CD8-positive, alpha-beta memory T cell (primary cell): ENCODE measurements at regions not wholly inside any gene's neighbourhood (a gene's known extent, or its start where the extent isn't known, plus 50 kb on each side); places are given as distances from the start of the nearest gene placed in this dataset.
"Not testable (repeated sequence)": the region's sequence is repeated elsewhere in the genome, so short reads cannot be mapped to it uniquely, and the experiment has no call there.

Experiments used
- CTCF ChIA-PET: fragments of 350-600 bp; sonication (Branson Sonifier 250); formaldehyde crosslinking; loops from one replicate; lab custom pipeline; 2021; ENCODE audit warnings: antibody characterized with exemption; lab: Charles Lee
- POLR2A ChIA-PET: fragments of 350-600 bp; sonication (Branson Sonifier 250); formaldehyde crosslinking; loops from one replicate; lab custom pipeline; 2021; ENCODE audit warnings: antibody characterized with exemption; lab: Charles Lee
- DNase-seq, 5 donors: peaks; one replicate each; pipeline versions ENCODE4 v3.0.0 to v3.0.0-alpha.2; 2020 to 2022; ENCODE audit warnings: mixed read lengths in 1 of 5
- H3K27ac ChIP-seq: one replicate; pipeline ENCODE4 v1.7.0; 2013; ENCODE audit warnings: low read depth, mild to moderate bottlenecking, low read length, moderate library complexity
- H3K27me3 ChIP-seq: 2 replicates; pipeline ENCODE4 v1.7.0; 2013; ENCODE audit warnings: low read length, mild to moderate bottlenecking; ENCODE audit not compliant: insufficient read depth, poor library complexity, severe bottlenecking
- H3K36me3 ChIP-seq: 2 replicates; pipeline ENCODE4 v1.7.0; 2013; ENCODE audit warnings: mild to moderate bottlenecking, low read length, moderate library complexity; ENCODE audit not compliant: insufficient read depth
- H3K4me1 ChIP-seq: 2 replicates; pipeline ENCODE4 v1.7.0; 2013; ENCODE audit warnings: mild to moderate bottlenecking, low read length, moderate library complexity; ENCODE audit not compliant: insufficient read depth
- H3K4me3 ChIP-seq: 2 replicates; pipeline ENCODE4 v1.7.0; 2013; ENCODE audit warnings: mild to moderate bottlenecking, low read length
- H3K9me3 ChIP-seq: 2 replicates; pipeline ENCODE4 v1.7.0; 2013; ENCODE audit warnings: mild to moderate bottlenecking, low read length
- H3K27ac Mint-ChIP-seq, 8 donors: one replicate each; pipeline ENCODE4 v1.8.0; 2020 to 2021; ENCODE audit warnings: mixed read lengths in 8 of 8, mild to moderate bottlenecking in 6 of 8, inconsistent platforms in 3 of 8, moderate library complexity in 3 of 8
- H3K27me3 Mint-ChIP-seq, 2 donors: one replicate each; pipeline ENCODE4 v1.8.0; 2020 to 2021; ENCODE audit warnings: mixed read lengths in 2 of 2, mild to moderate bottlenecking in 1 of 2, moderate library complexity in 1 of 2
- H3K36me3 Mint-ChIP-seq, 3 donors: one replicate each; pipeline ENCODE4 v1.8.0; 2020 to 2021; ENCODE audit warnings: mixed read lengths in 3 of 3, inconsistent platforms in 1 of 3, mild to moderate bottlenecking in 1 of 3
- H3K4me1 Mint-ChIP-seq, 3 donors: one replicate each; pipeline ENCODE4 v1.8.0; 2020 to 2021; ENCODE audit warnings: mixed read lengths in 3 of 3, inconsistent platforms in 1 of 3, mild to moderate bottlenecking in 1 of 3
- H3K4me3 Mint-ChIP-seq, 7 donors: one replicate each; pipeline ENCODE4 v1.8.0; 2020 to 2021; ENCODE audit warnings: mixed read lengths in 7 of 7, mild to moderate bottlenecking in 6 of 7, moderate library complexity in 4 of 7, inconsistent platforms in 2 of 7
- H3K9me3 Mint-ChIP-seq, 5 donors: one replicate each; pipeline ENCODE4 v1.8.0; 2020 to 2022; ENCODE audit warnings: mixed read lengths in 5 of 5, mild to moderate bottlenecking in 3 of 5, moderate library complexity in 2 of 5, inconsistent platforms in 1 of 5

- H3K4me1 ChIP-seq, CTCF ChIA-PET, H3K9me3 Mint-ChIP-seq, H3K27me3 ChIP-seq, H3K9me3 ChIP-seq, H3K27ac ChIP-seq, H3K36me3 ChIP-seq, H3K4me3 ChIP-seq, H3K27me3 Mint-ChIP-seq, POLR2A ChIA-PET, DNase-seq: not testable (repeated sequence)
- Mint-ChIP-seq H3K4me3 (peak overlapping the region in 1 of 7 donors; percentile 1), H3K36me3 (peaks cover 0 to 37% (median 6%) of the 10 kb centered on the region in 3 donors), H3K27ac (peak overlapping the region in 3 of 8 donors; percentile 33 to 64 (median 58)), H3K4me1 (peaks cover 4 to 13% (median 8%) of the 10 kb centered on the region in 3 donors)
Measured at GRCh38 chr17:64800987-64801386, 118.3 kb downstream of the LRRC37A3 start.

- CTCF ChIA-PET, H3K27me3 ChIP-seq, H3K27ac Mint-ChIP-seq, H3K4me3 ChIP-seq, H3K4me3 Mint-ChIP-seq, H3K4me1 ChIP-seq, DNase-seq, H3K27ac ChIP-seq, H3K36me3 ChIP-seq, H3K9me3 Mint-ChIP-seq, H3K27me3 Mint-ChIP-seq, H3K9me3 ChIP-seq, POLR2A ChIA-PET: not testable (repeated sequence)
- peaks cover 4 to 13% (median 8%) of the 10 kb centered on the region in 3 donors for H3K4me1 Mint-ChIP-seq
- H3K36me3 Mint-ChIP-seq, result peaks cover 0 to 35% (median 4%) of the 10 kb centered on the region in 3 donors
Measured at GRCh38 chr17:64800361-64800895, 118.8 kb downstream of the LRRC37A3 start.

GRCh38 chr17:64799543-64800188 is 119.6 kb downstream of the LRRC37A3 start:
- CTCF ChIA-PET, POLR2A ChIA-PET: not testable (repeated sequence)

GRCh38 chr17:64798961-64799360 is 120.3 kb downstream of the LRRC37A3 start:
- CTCF ChIA-PET, POLR2A ChIA-PET, H3K9me3 ChIP-seq, DNase-seq, H3K4me3 ChIP-seq, H3K4me1 ChIP-seq, H3K9me3 Mint-ChIP-seq, H3K27ac Mint-ChIP-seq, H3K27me3 ChIP-seq, H3K27ac ChIP-seq, H3K36me3 ChIP-seq, H3K27me3 Mint-ChIP-seq: not testable (repeated sequence)
- peaks cover 0 to 40% (median 4%) of the 10 kb centered on the region in 3 donors for H3K36me3 Mint-ChIP-seq
- H3K4me1 Mint-ChIP-seq, result peaks cover 4 to 15% (median 8%) of the 10 kb centered on the region in 3 donors
- peak overlapping the region in 1 of 7 donors; percentile 3 for H3K4me3 Mint-ChIP-seq

More at GRCh38 chr17:64799543-64800188, 119.6 kb downstream of the LRRC37A3 start:
- not testable (repeated sequence) for H3K27me3 ChIP-seq, H3K27ac ChIP-seq, H3K4me3 ChIP-seq, DNase-seq, H3K27ac Mint-ChIP-seq, H3K9me3 Mint-ChIP-seq, H3K4me3 Mint-ChIP-seq, H3K27me3 Mint-ChIP-seq, H3K9me3 ChIP-seq, H3K36me3 ChIP-seq, H3K4me1 ChIP-seq
- peaks cover 0 to 41% (median 4%) of the 10 kb centered on the region in 3 donors for H3K36me3 Mint-ChIP-seq
- peaks cover 4 to 13% (median 8%) of the 10 kb centered on the region in 3 donors for H3K4me1 Mint-ChIP-seq

GRCh38 chr17:64798489-64798790 is 120.8 kb downstream of the LRRC37A3 start:
- POLR2A ChIA-PET, DNase-seq, H3K4me3 ChIP-seq, CTCF ChIA-PET, H3K27me3 ChIP-seq, H3K36me3 ChIP-seq, H3K9me3 ChIP-seq, H3K4me1 ChIP-seq, H3K9me3 Mint-ChIP-seq, H3K27ac ChIP-seq, H3K27me3 Mint-ChIP-seq: not testable (repeated sequence)
- Mint-ChIP-seq H3K4me1 (peaks cover 4 to 15% (median 11%) of the 10 kb centered on the region in 3 donors), H3K36me3 (peaks cover 0 to 40% (median 4%) of the 10 kb centered on the region in 3 donors), H3K27ac (peak overlapping the region in 5 of 8 donors; percentile 9 to 70 (median 44)), H3K4me3 (peak overlapping the region in 3 of 7 donors; percentile 3 to 25 (median 12))

GRCh38 chr17:64797746-64798488 is 121.4 kb downstream of the LRRC37A3 start:
- H3K4me3 ChIP-seq, H3K9me3 ChIP-seq, POLR2A ChIA-PET, H3K27me3 Mint-ChIP-seq, H3K27ac ChIP-seq, H3K9me3 Mint-ChIP-seq, H3K27me3 ChIP-seq, H3K4me1 ChIP-seq, H3K36me3 ChIP-seq, DNase-seq, CTCF ChIA-PET: not testable (repeated sequence)
- Mint-ChIP-seq H3K4me3 (peak overlapping the region in 2 of 7 donors; percentile 12 to 48), H3K27ac (peak overlapping the region in 3 of 8 donors; percentile 47 to 84 (median 70)), H3K4me1 (peaks cover 8 to 19% (median 16%) of the 10 kb centered on the region in 3 donors), H3K36me3 (peaks cover 0 to 38% (median 4%) of the 10 kb centered on the region in 3 donors)

- H3K9me3 Mint-ChIP-seq, H3K27me3 ChIP-seq, H3K4me1 ChIP-seq, POLR2A ChIA-PET, H3K9me3 ChIP-seq, H3K4me3 ChIP-seq, CTCF ChIA-PET, H3K36me3 ChIP-seq, DNase-seq, H3K27me3 Mint-ChIP-seq, H3K4me3 Mint-ChIP-seq, H3K27ac ChIP-seq: not testable (repeated sequence)
- peaks cover 2 to 34% (median 4%) of the 10 kb centered on the region in 3 donors for H3K36me3 Mint-ChIP-seq
- H3K4me1 Mint-ChIP-seq, result peaks cover 15 to 25% (median 23%) of the 10 kb centered on the region in 3 donors
- H3K27ac Mint-ChIP-seq, result peak overlapping the region in 4 of 8 donors; percentile 11 to 51 (median 30)
Measured at GRCh38 chr17:64795342-64795741, 123.9 kb downstream of the LRRC37A3 start.
